GM12878 (cell line): ENCODE measurements at regions not wholly inside any gene's neighbourhood (a gene's known extent, or its start where the extent isn't known, plus 50 kb on each side); places are given as distances from the start of the nearest gene placed in this dataset.

Source experiments
- ATAC-seq: fragments of 200-7000 bp; cut with Tn5 transposase; 3 replicates; pipeline ENCODE4 v1.9.1; 2020; ENCODE audit warnings: mild to moderate bottlenecking, moderate library complexity
- BruUV-seq: library from RNA; stranded (reverse); fragments of 400-500 nt; replicated peaks from 2 replicates; lab custom pipeline; 2021; lab: Mats Ljungman, UMichigan
- CTCF ChIA-PET: fragments of 300-600 bp; sonication (Branson Sonifier 250); formaldehyde crosslinking; extraction: SDS; loops from one replicate; lab custom pipeline; 2021; ENCODE audit warnings: inconsistent platforms; lab: Yijun Ruan, JAX
- POLR2A ChIA-PET: fragments of 350-600 bp; formaldehyde crosslinking; extraction: SDS; loops from one replicate; lab custom pipeline; 2021; ENCODE audit warnings: inconsistent platforms; lab: Charles Lee
- RAD21 ChIA-PET: fragments of 300-600 bp; sonication (Branson Sonifier 250); formaldehyde crosslinking; loops from one replicate; lab custom pipeline; 2023; ENCODE audit warnings: antibody characterized with exemption; ENCODE audit not compliant: unreplicated experiment; lab: Charles Lee
- SMC1A ChIA-PET: fragments of 300-600 bp; sonication (Branson Sonifier 250); formaldehyde crosslinking; loops from one replicate; lab custom pipeline; 2023; ENCODE audit not compliant: unreplicated experiment, uncharacterized antibody; lab: Charles Lee
- DNase-seq: peaks from one replicate; pipeline ENCODE4 v3.0.0-alpha.2; 2011; ENCODE audit warnings: low read depth, low spot score
- FAIRE-seq: peaks from 3 replicates; lab custom pipeline; 2011; peaks lifted over from hg19 to GRCh38; lab: Jason Lieb, UNC
- H2AFZ ChIP-seq: 2 replicates; pipeline ENCODE4 v1.6.0; 2011; ENCODE audit warnings: low read depth, low read length, control low read depth; ENCODE audit not compliant: control insufficient read depth
- H3K27ac ChIP-seq: 2 replicates; pipeline ENCODE4 v1.5.1; 2011; ENCODE audit warnings: control low read depth; ENCODE audit not compliant: control insufficient read depth, insufficient read depth
- H3K27me3 ChIP-seq, 2 experiments: replicated peaks in 1 of 2; 2 replicates each; pipeline versions ENCODE4 v1.6.0 to v1.6.1; 2011; ENCODE audit warnings: low read length in 1 of 2; ENCODE audit not compliant: control insufficient read depth in 2 of 2, insufficient read depth in 2 of 2
- H3K36me3 ChIP-seq, 2 experiments: 2 replicates each; pipeline ENCODE4 v1.5.1; 2011; ENCODE audit warnings: low read length in 1 of 2; ENCODE audit not compliant: control insufficient read depth in 2 of 2, insufficient read depth in 2 of 2
- H3K4me1 ChIP-seq: 2 replicates; pipeline ENCODE4 v1.6.1; 2011; ENCODE audit warnings: mild to moderate bottlenecking, low read length, moderate library complexity, mixed read lengths; ENCODE audit not compliant: control insufficient read depth, insufficient read depth
- H3K4me2 ChIP-seq: 2 replicates; pipeline ENCODE4 v1.6.0; 2011; ENCODE audit warnings: control low read depth; ENCODE audit not compliant: control insufficient read depth, insufficient read depth
- H3K4me3 ChIP-seq: fragments of 200-600 bp; sonication (generic); 2 replicates; pipeline ENCODE4 v1.5.1; 2016
- H3K79me2 ChIP-seq: 2 replicates; pipeline ENCODE4 v1.6.0; 2011; ENCODE audit warnings: low read length; ENCODE audit not compliant: control insufficient read depth, insufficient read depth
- H3K9ac ChIP-seq: 2 replicates; pipeline ENCODE4 v1.8.0; 2011; ENCODE audit warnings: low read length, control low read depth, mixed read lengths; ENCODE audit not compliant: control insufficient read depth, insufficient read depth
- H3K9me3 ChIP-seq: replicated peaks from 3 replicates; pipeline ENCODE4 v1.5.1; 2011; ENCODE audit warnings: mild to moderate bottlenecking, low read length; ENCODE audit not compliant: control insufficient read depth, insufficient read depth
- H4K20me1 ChIP-seq: 2 replicates; pipeline ENCODE4 v1.6.0; 2011; ENCODE audit not compliant: control insufficient read depth, insufficient read depth
- BCLAF1 ChIP-seq: fragments of 450-650 bp; IDR thresholded peaks from 2 replicates; pipeline ENCODE4 v1.6.1; 2017; ENCODE audit warnings: antibody characterized with exemption, mild to moderate bottlenecking, moderate library complexity
- FOXK2 ChIP-seq: fragments of 450-650 bp; IDR thresholded peaks from 2 replicates; pipeline ENCODE4 v1.6.1; 2017; ENCODE audit warnings: mild to moderate bottlenecking, moderate library complexity
- HCFC1 ChIP-seq: fragments of 150-350 bp; IDR thresholded peaks from 2 replicates; pipeline ENCODE4 v1.6.1; 2014; ENCODE audit warnings: low read length
- HDAC6 ChIP-seq: fragments of 200-600 bp; sonication (generic); IDR thresholded peaks from one replicate; pipeline ENCODE4 v1.8.0; 2017; ENCODE audit warnings: antibody characterized with exemption; ENCODE audit not compliant: unreplicated experiment
- JUND ChIP-seq: IDR thresholded peaks from 2 replicates; pipeline ENCODE4 v1.6.1; 2012; ENCODE audit warnings: low read depth, mild to moderate bottlenecking, low read length, improper control_type of control experiment, moderate library complexity
- MTA2 ChIP-seq: fragments of 450-650 bp; IDR thresholded peaks from 2 replicates; pipeline ENCODE4 v1.6.1; 2016; ENCODE audit warnings: low read depth, mild to moderate bottlenecking, moderate library complexity
- MTA3 ChIP-seq: IDR thresholded peaks from 2 replicates; pipeline ENCODE4 v1.6.1; 2012; ENCODE audit warnings: low read length, inconsistent platforms, borderline replicate concordance
- RELB ChIP-seq: fragments of 450-650 bp; IDR thresholded peaks from 2 replicates; pipeline ENCODE4 v1.6.1; 2017; ENCODE audit warnings: low read depth, mild to moderate bottlenecking, moderate library complexity
- RUNX3 ChIP-seq: IDR thresholded peaks from 2 replicates; pipeline ENCODE4 v1.6.1; 2012; ENCODE audit warnings: low read length, inconsistent platforms
- SP1 ChIP-seq: IDR thresholded peaks from one replicate; pipeline ENCODE4 v1.6.1; 2011; ENCODE audit warnings: low read depth, low read length
- TCF7 ChIP-seq: IDR thresholded peaks from 2 replicates; pipeline ENCODE4 v1.6.1; 2014; ENCODE audit warnings: antibody characterized with exemption, borderline replicate concordance
- USF1 ChIP-seq: IDR thresholded peaks from 2 replicates; pipeline ENCODE4 v1.6.1; 2011; ENCODE audit warnings: borderline replicate concordance, low read depth, mild to moderate bottlenecking, moderate library complexity, mixed read lengths, low read length; ENCODE audit not compliant: insufficient read depth; ENCODE audit errors: extremely low read length
- ZBED1 ChIP-seq: IDR thresholded peaks from 2 replicates; pipeline ENCODE4 v1.6.1; 2016; ENCODE audit warnings: borderline replicate concordance
- ZBTB40 ChIP-seq: fragments of 450-650 bp; IDR thresholded peaks from 2 replicates; pipeline ENCODE4 v1.6.1; 2016; ENCODE audit warnings: mild to moderate bottlenecking, moderate library complexity, borderline replicate concordance
- ZSCAN29 ChIP-seq: fragments of 450-650 bp; IDR thresholded peaks from 2 replicates; pipeline ENCODE4 v1.6.1; 2017; ENCODE audit warnings: mild to moderate bottlenecking, moderate library complexity
- WGBS: methylation state at CpG from one replicate; pipeline ENCODE4 v1.1.6; 2016; ENCODE audit warnings: low lambda C conversion rate; ENCODE audit not compliant: insufficient replicate concordance, insufficient coverage; ENCODE audit errors: missing lambda C conversion rate; 5-methylcytosine and 5-hydroxymethylcytosine counted together
- in situ Hi-C: fragments of 300-500 bp; cut with MboI; formaldehyde crosslinking; loops from 9 replicates; pipeline ENCODE4 v1.14.3; 2018; ENCODE audit warnings: mixed read lengths
- intact Hi-C: fragments of 100-400 bp; cut with micrococcal nuclease; formaldehyde crosslinking; loops from one replicate; pipeline ENCODE4 v1.14.2; 2022; ENCODE audit not compliant: unreplicated experiment

- Histone ChIP-seq H3K4me3 (no peak overlapping the region), H3K4me1 (no peaks in the 10 kb centered on the region), H3K36me3 (no peaks in the 10 kb centered on the region), H2AFZ (no peak overlapping the region), H3K9me3 (no peaks in the 10 kb centered on the region), H3K27ac (no peak overlapping the region), H3K79me2 (no peaks in the 10 kb centered on the region), H3K27me3 (no peaks in the 10 kb centered on the region), H4K20me1 (no peaks in the 10 kb centered on the region), H3K9ac (no peak overlapping the region), H3K4me2 (no peak overlapping the region)
- DNase-seq (no peak), ATAC-seq (no peak), FAIRE-seq (no peak)
- ChIA-PET CTCF (no interaction called here), RAD21 (no interaction called here), POLR2A (no interaction called here), SMC1A (no interaction called here)
- 72% methylated on average over 11 of the region's 11 CpGs for WGBS
- in situ Hi-C loops (no loop called here), intact Hi-C loops (no loop called here)
- BruUV-seq = no TSS peak
- no peak for TF ChIP-seq ZBTB40
- no peak for TF ChIP-seq MTA3
- TF ChIP-seq FOXK2 = no peak
- no peak for TF ChIP-seq BCLAF1
- TF ChIP-seq ZBED1 = no peak
- no peak for TF ChIP-seq ZSCAN29
- no peak for TF ChIP-seq HDAC6
- no peak for TF ChIP-seq JUND
- TF ChIP-seq RUNX3 = no peak
- no peak for TF ChIP-seq RELB
- no peak for TF ChIP-seq HCFC1
- TF ChIP-seq SP1 = no peak
- no peak for TF ChIP-seq MTA2
- no peak for TF ChIP-seq TCF7
- TF ChIP-seq USF1 = no peak
Measured at GRCh38 chr12:115672506-115673080, 604.9 kb downstream of the MED13L start.
